Activated naive CD8-positive, alpha-beta T cell treated with anti-CD3 and anti-CD28 coated beads, Interleukin-2, amount 10 ng/mL, durations not matched to agents 7 days and 5 days (primary cell): ENCODE measurements at regions not wholly inside any gene's neighbourhood (a gene's known extent, or its start where the extent isn't known, plus 50 kb on each side); places are given as distances from the start of the nearest gene placed in this dataset.

Experiments
- ATAC-seq: fragments of 150-1000 bp; cut with Tn5 transposase; one replicate; pipeline ENCODE4 v1.10.0; 2021; ENCODE audit warnings: low read depth, moderate library complexity
- POLR2A ChIA-PET: fragments of 350-600 bp; sonication (Branson Sonifier 250); formaldehyde crosslinking; loops from one replicate; lab custom pipeline; 2021; ENCODE audit warnings: antibody characterized with exemption; lab: Charles Lee
- DNase-seq: peaks from one replicate; pipeline ENCODE4 v3.0.0; 2021
- H3K27ac Mint-ChIP-seq: one replicate; pipeline ENCODE4 v1.8.0; 2022; ENCODE audit warnings: mild to moderate bottlenecking, mixed read lengths
- H3K27me3 Mint-ChIP-seq: one replicate; pipeline ENCODE4 v1.8.0; 2022; ENCODE audit warnings: mild to moderate bottlenecking, moderate library complexity, mixed read lengths
- H3K36me3 Mint-ChIP-seq: one replicate; pipeline ENCODE4 v1.8.0; 2021; ENCODE audit warnings: mild to moderate bottlenecking, mixed read lengths
- H3K4me1 Mint-ChIP-seq: one replicate; pipeline ENCODE4 v1.8.0; 2021; ENCODE audit warnings: mixed read lengths
- H3K4me3 Mint-ChIP-seq: one replicate; pipeline ENCODE4 v1.8.0; 2022; ENCODE audit warnings: mild to moderate bottlenecking, moderate library complexity, mixed read lengths
- H3K9me3 Mint-ChIP-seq: one replicate; pipeline ENCODE4 v1.8.0; 2021; ENCODE audit warnings: mixed read lengths

DNA sequence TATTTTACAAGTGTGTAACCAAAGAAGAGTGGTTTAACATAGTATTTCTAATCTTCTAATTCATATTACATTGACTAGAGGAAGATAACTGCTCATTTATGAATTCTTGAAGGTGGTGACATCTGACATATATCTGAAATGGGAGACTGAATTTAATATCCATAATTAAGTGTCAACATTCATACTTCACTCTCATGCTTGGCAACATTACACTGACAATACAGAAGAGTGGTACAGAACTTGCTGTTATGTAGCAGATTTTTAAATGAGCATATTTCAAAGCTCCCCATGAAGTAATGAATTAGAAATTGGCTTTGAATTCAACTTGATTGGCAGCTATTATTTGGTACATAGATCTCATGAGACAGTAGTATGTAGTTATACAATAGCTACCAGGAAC, 125.8 kb upstream of the POT1 start:
- Mint-ChIP-seq H3K4me1 (no peaks in the 10 kb centered on the region), H3K27ac (no peak overlapping the region), H3K27me3 (no peaks in the 10 kb centered on the region), H3K36me3 (no peaks in the 10 kb centered on the region), H3K4me3 (no peak overlapping the region), H3K9me3 (no peaks in the 10 kb centered on the region)
- DNase-seq: no peak
- POLR2A ChIA-PET: no interaction called here
- ATAC-seq: no peak

GRCh38 chr7:125046767-125047166, 117.1 kb upstream of the POT1 start:
- POLR2A ChIA-PET: no interaction called here
- H3K27me3 Mint-ChIP-seq: no peaks in the 10 kb centered on the region
- no peak for ATAC-seq

DNA sequence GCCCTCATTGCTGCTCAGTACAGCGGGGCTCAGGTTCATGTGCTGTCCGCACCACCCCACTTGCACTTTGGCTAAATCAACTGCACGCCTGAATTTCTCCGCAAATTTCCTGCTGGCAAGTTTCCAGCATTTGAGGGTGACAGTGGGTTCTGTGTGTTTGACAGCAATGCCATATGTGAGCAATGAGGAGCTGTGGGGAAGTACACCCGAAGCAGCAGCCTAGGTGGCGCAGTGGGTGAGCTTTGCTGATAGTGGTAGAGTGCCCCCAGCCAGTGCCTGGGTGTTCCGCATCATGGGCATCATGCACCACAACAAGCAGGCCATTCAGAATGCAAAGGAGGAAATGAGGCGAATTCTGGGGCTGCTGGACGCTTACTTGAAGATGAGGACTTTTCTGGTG, 103.9 kb upstream of the POT1 start:
- POLR2A ChIA-PET: no interaction called here
- H3K27ac Mint-ChIP-seq: no peak overlapping the region
- no peak overlapping the region for H3K4me3 Mint-ChIP-seq
- ATAC-seq (no peak), DNase-seq (no peak)
- H3K9me3 Mint-ChIP-seq: no peaks in the 10 kb centered on the region
- no peaks in the 10 kb centered on the region for H3K4me1 Mint-ChIP-seq
- H3K27me3 Mint-ChIP-seq: no peaks in the 10 kb centered on the region
- H3K36me3 Mint-ChIP-seq: no peaks in the 10 kb centered on the region

More at GRCh38 chr7:125046767-125047166, 117.1 kb upstream of the POT1 start:
- H3K4me1 Mint-ChIP-seq: no peaks in the 10 kb centered on the region
- no peak overlapping the region for H3K4me3 Mint-ChIP-seq
- no peaks in the 10 kb centered on the region for H3K36me3 Mint-ChIP-seq
- no peaks in the 10 kb centered on the region for H3K9me3 Mint-ChIP-seq
- no peak for DNase-seq
- H3K27ac Mint-ChIP-seq: no peak overlapping the region

DNA sequence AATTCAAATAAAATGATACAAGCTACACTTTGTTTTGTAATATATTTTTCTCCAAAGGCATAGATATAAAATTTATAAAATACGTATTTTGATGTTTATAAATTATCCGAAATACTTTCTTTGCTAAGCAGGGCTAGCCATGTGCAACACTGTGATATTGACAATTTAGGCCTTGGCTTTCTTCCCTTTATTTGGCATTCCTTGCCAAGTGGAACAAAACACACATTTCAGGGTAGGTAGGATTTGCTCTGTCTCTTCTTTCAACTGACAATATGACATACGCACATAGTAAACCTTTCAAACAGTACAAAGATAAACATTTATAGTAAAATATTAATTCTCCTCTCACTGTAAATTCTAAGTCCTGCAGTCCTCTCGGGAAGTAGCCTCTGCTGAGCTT, 103.3 kb upstream of the POT1 start:
- Mint-ChIP-seq H3K36me3 (no peaks in the 10 kb centered on the region), H3K27me3 (no peaks in the 10 kb centered on the region), H3K4me1 (no peaks in the 10 kb centered on the region), H3K4me3 (no peak overlapping the region), H3K9me3 (no peaks in the 10 kb centered on the region), H3K27ac (no peak overlapping the region)
- no peak for DNase-seq
- no peak for ATAC-seq
- POLR2A ChIA-PET: no interaction called here

DNA sequence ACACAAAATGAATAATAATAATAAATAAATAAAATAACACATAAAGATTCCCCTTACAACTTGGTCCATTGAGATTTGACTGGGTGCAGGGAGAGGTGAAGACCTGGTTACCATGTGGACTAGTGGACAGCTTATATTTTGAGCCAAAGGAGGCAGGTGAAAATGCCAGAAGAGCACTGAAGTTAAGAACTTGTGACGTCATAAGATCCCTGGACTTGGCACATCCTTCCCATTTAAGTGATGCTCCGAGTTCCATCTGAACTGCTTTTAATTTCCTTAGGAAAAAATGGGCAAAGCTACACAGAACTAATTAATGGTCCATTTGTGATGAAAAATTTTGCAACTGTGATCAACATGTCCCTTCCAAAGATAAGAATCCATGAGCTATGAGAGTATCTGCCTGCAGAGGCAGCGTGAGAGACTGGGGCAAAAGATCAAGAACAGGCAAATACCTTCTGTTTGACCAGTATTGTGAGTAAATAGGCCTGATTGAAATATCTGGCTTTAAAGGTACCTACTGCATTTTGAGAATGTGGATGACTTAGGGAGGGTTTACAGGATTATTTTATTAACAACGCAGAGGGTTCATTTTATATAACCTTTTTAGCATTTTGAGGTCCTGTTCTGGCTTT, 101.2 kb upstream of the POT1 start:
- POLR2A ChIA-PET: no interaction called here
- no peaks in the 10 kb centered on the region for H3K4me1 Mint-ChIP-seq
- H3K4me3 Mint-ChIP-seq: no peak overlapping the region
- no peaks in the 10 kb centered on the region for H3K9me3 Mint-ChIP-seq
- ATAC-seq (no peak), DNase-seq (no peak)
- H3K27me3 Mint-ChIP-seq: no peaks in the 10 kb centered on the region
- no peaks in the 10 kb centered on the region for H3K36me3 Mint-ChIP-seq
- no peak overlapping the region for H3K27ac Mint-ChIP-seq

DNA sequence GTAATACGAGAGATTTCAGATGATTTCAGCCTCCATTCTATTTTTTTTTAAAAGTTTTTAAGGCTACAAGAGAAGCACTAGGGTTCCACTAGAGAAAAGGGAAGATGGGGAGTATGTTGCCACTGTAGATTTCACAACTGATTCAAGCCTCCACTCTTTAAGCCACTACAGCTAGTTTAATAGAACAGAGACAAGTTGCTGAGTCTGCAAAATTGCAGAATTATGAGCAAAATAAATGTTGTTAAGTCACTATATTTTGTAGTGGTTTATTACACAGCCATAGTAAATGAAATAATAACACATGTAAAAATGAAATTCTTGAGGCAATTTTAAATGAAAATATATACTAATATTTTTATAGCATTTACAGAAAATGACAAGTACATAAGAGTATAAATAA, 96.0 kb upstream of the POT1 start:
- Mint-ChIP-seq H3K4me3 (no peak overlapping the region), H3K27me3 (no peaks in the 10 kb centered on the region), H3K27ac (no peak overlapping the region), H3K4me1 (no peaks in the 10 kb centered on the region), H3K36me3 (no peaks in the 10 kb centered on the region), H3K9me3 (peaks cover 3% of the 10 kb centered on the region)
- no peak for ATAC-seq
- POLR2A ChIA-PET: no interaction called here
- no peak for DNase-seq

DNA sequence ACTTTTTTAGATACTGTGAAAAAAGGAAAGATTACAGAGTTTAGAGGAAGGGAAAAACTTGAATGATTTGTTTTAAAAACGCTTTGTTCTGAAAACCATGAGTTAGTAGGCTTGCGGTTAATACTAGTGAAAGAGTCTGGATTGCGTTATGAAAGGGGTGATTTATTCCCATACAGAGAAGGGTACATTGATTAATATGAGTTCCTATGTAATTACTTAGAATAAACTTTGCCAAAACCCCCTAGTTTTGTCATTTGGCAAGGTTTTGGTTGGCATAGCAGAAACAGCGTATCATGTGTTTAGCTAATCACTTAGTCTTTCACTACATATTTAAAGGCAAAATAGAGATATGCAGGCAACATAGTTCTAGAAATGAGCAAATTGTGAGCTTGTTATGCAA, 91.2 kb upstream of the POT1 start:
- DNase-seq (no peak), ATAC-seq (no peak)
- POLR2A ChIA-PET: no interaction called here
- Mint-ChIP-seq H3K27ac (no peak overlapping the region), H3K4me1 (no peaks in the 10 kb centered on the region), H3K4me3 (no peak overlapping the region), H3K9me3 (peaks cover 3% of the 10 kb centered on the region), H3K27me3 (no peaks in the 10 kb centered on the region), H3K36me3 (no peaks in the 10 kb centered on the region)

GRCh38 chr7:125010540-125010939, 80.9 kb upstream of the POT1 start:
- no peak overlapping the region for H3K4me3 Mint-ChIP-seq
- H3K27me3 Mint-ChIP-seq: no peaks in the 10 kb centered on the region
- POLR2A ChIA-PET: no interaction called here
- H3K27ac Mint-ChIP-seq: no peak overlapping the region
- H3K36me3 Mint-ChIP-seq: no peaks in the 10 kb centered on the region
- H3K9me3 Mint-ChIP-seq: no peaks in the 10 kb centered on the region
- DNase-seq (no peak), ATAC-seq (no peak)
- no peaks in the 10 kb centered on the region for H3K4me1 Mint-ChIP-seq

- POLR2A ChIA-PET: no interaction called here
- Mint-ChIP-seq H3K27me3 (no peaks in the 10 kb centered on the region), H3K4me3 (no peak overlapping the region), H3K9me3 (peaks cover 6% of the 10 kb centered on the region), H3K36me3 (no peaks in the 10 kb centered on the region), H3K27ac (no peak overlapping the region), H3K4me1 (no peaks in the 10 kb centered on the region)
- ATAC-seq: no peak
- DNase-seq: no peak
Measured at GRCh38 chr7:124996778-124997177, 67.2 kb upstream of the POT1 start.

GRCh38 chr7:124992851-124993562, 63.4 kb upstream of the POT1 start:
- Mint-ChIP-seq H3K36me3 (no peaks in the 10 kb centered on the region), H3K9me3 (peaks cover 3% of the 10 kb centered on the region), H3K27ac (no peak overlapping the region), H3K27me3 (no peaks in the 10 kb centered on the region), H3K4me3 (no peak overlapping the region), H3K4me1 (no peaks in the 10 kb centered on the region)
- no peak for DNase-seq
- POLR2A ChIA-PET: no interaction called here
- ATAC-seq: no peak

- H3K27me3 Mint-ChIP-seq: no peaks in the 10 kb centered on the region
- H3K36me3 Mint-ChIP-seq: no peaks in the 10 kb centered on the region
- ATAC-seq: no peak
- H3K27ac Mint-ChIP-seq: no peak overlapping the region
- H3K9me3 Mint-ChIP-seq: no peaks in the 10 kb centered on the region
- POLR2A ChIA-PET: no interaction called here
- no peak for DNase-seq
- H3K4me1 Mint-ChIP-seq: no peaks in the 10 kb centered on the region
- H3K4me3 Mint-ChIP-seq: no peak overlapping the region
Measured at GRCh38 chr7:124989911-124990310, 60.3 kb upstream of the POT1 start.
